ENCODE measurements at regions not wholly inside any gene's neighbourhood (a gene's known extent, or its start where the extent isn't known, plus 50 kb on each side); places are given as distances from the start of the nearest gene placed in this dataset.

DNA sequence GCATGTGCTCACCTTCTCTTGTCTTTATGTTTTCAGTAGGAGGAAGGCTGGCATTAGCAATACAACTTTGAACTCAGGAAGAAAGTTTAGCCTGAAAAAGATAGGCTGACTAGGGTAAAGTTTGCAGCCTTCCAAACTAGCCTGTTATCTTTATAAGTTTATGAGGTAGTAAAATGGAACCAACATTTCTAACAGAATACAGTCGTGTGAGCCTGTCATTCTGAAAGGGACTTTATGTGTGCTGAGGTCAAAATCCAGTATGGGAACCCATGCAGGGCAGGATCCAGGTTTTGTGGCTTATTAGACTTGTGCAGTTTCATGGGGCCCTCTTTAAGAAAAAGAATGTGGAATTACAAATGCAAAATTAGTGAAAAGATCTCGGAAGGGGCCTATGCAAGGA is 201.0 kb upstream of the PRPS1L1 start:
- TF ChIP-seq, protein P1, sequence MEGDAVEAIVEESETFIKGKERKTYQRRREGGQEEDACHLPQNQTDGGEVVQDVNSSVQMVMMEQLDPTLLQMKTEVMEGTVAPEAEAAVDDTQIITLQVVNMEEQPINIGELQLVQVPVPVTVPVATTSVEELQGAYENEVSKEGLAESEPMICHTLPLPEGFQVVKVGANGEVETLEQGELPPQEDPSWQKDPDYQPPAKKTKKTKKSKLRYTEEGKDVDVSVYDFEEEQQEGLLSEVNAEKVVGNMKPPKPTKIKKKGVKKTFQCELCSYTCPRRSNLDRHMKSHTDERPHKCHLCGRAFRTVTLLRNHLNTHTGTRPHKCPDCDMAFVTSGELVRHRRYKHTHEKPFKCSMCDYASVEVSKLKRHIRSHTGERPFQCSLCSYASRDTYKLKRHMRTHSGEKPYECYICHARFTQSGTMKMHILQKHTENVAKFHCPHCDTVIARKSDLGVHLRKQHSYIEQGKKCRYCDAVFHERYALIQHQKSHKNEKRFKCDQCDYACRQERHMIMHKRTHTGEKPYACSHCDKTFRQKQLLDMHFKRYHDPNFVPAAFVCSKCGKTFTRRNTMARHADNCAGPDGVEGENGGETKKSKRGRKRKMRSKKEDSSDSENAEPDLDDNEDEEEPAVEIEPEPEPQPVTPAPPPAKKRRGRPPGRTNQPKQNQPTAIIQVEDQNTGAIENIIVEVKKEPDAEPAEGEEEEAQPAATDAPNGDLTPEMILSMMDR (IDR thresholded peaks at IDR 0.05) = no peak
- TF ChIP-seq POLR2A (IDR thresholded peaks at IDR 0.05) = no peak
- no peak for TF ChIP-seq EP300 (IDR thresholded peaks at IDR 0.05)
